HL-60 (cell line): ENCODE measurements at regions not wholly inside any gene's neighbourhood (a gene's known extent, or its start where the extent isn't known, plus 50 kb on each side); places are given as distances from the start of the nearest gene placed in this dataset.

ENCODE experiments used
- DNase-seq, 2 experiments: peaks; one replicate each; pipeline ENCODE4 v3.0.0-alpha.2; 2010 to 2020; ENCODE audit warnings: low read depth in 1 of 2, low spot score in 1 of 2
- H3K27ac ChIP-seq: fragments of 250-450 bp; sonication (Bioruptor Pico); replicated peaks from 2 replicates; pipeline ENCODE4 v1.5.1; 2020; ENCODE audit warnings: mild to moderate bottlenecking, moderate library complexity
- H3K27me3 ChIP-seq: fragments of 250-450 bp; sonication (Bioruptor Pico); 2 replicates; pipeline ENCODE4 v1.5.1; 2021; ENCODE audit warnings: mild to moderate bottlenecking, moderate library complexity; ENCODE audit not compliant: insufficient read depth, poor library complexity, severe bottlenecking
- H3K4me3 ChIP-seq: replicated peaks from 2 replicates; pipeline ENCODE4 v1.5.1; 2011; ENCODE audit warnings: mild to moderate bottlenecking, control low read depth, low read length; ENCODE audit not compliant: insufficient read depth
- CTCF ChIP-seq: IDR thresholded peaks from one replicate; pipeline ENCODE4 v1.5.1; 2011; ENCODE audit warnings: low read length, control low read depth, inconsistent platforms; ENCODE audit not compliant: insufficient read depth
- GABPA ChIP-seq: IDR thresholded peaks from 2 replicates; pipeline ENCODE4 v1.6.1; 2012; ENCODE audit warnings: low read depth
- POLR2AphosphoS5 ChIP-seq: IDR thresholded peaks from 2 replicates; pipeline ENCODE4 v1.6.1; 2012; ENCODE audit warnings: low read depth
- REST ChIP-seq: IDR thresholded peaks from 2 replicates; pipeline ENCODE4 v1.6.1; 2012; ENCODE audit warnings: low read depth; ENCODE audit not compliant: insufficient replicate concordance
- SPI1 ChIP-seq: IDR thresholded peaks from 2 replicates; pipeline ENCODE4 v1.6.1; 2012; ENCODE audit warnings: low read depth, mild to moderate bottlenecking, borderline replicate concordance

GRCh38 chr5:62155988-62156387 lies 150.0 kb upstream of the KIF2A start:
- H3K4me3 ChIP-seq = no peak overlapping the region
- no peak for DNase-seq
- H3K27me3 ChIP-seq = no peaks in the 10 kb centered on the region
- no peak for TF ChIP-seq GABPA
- TF ChIP-seq SPI1 = no peak
- no peak for TF ChIP-seq CTCF
- TF ChIP-seq POLR2AphosphoS5 = no peak
- TF ChIP-seq REST = no peak
- no peak overlapping the region for H3K27ac ChIP-seq

DNA sequence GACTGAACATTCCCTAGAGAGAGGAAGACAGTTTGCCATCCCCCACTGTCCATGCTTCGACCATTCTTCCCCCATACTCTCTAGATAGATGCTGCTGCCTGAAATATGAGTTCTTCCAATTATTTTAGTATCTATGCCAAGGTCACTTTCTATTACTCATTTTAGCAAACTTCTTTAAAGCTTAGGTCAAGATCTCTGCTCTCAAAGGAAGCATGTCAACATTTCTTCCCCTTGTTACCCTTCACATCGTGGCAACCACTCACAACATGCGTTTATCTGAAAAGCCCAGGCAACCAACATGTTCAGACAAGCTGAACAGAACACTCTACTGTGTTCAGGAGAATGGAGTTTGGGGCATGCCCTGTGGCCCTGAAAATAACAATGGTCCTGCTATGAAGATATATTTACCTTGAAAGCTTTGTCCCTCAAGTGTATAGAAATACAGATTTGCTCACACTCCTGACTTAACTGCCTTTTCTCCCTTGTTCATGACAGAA lies 138.4 kb upstream of the KIF2A start:
- no peak for TF ChIP-seq POLR2AphosphoS5
- TF ChIP-seq SPI1 = no peak
- no peak for TF ChIP-seq GABPA
- no peak for TF ChIP-seq REST
- Histone ChIP-seq H3K27ac (no peak overlapping the region), H3K27me3 (no peaks in the 10 kb centered on the region), H3K4me3 (no peak overlapping the region)
- no peak for DNase-seq

DNA sequence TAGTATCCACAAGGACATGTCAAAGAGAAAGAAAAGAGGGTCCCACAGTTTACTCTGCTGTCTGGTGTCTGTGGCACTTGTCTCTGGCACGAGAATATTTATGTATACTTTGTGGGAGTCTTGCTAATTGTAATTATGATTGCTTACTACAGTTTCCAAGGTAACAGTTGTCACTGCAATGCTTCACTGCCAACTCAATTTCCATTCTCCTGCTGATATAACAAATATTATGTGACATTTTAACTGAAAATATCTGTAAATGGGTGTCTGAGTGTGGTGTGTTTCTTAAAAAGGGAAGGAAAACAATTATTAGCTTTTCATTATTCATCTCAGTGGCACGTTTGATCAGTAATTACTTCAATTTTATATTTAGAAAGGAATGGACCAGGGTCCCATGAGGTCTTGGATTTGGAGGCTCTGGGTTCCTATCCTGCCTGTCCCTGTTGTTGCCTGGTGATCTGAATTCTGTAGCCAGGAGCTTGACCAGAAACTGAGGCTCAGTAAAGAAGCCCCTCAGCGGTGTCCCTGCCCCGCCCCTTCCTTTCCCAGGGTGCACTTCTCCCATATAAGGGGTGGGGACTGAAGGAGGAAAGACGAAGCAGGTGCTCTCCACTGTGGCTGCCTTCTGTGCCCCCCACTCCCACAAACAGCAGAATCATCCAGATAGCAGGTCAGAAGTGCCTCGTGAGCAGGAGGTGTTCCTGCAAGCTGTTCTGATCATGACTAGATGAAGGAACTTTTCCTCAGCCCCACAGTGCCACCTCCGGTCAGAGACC lies 137.3 kb upstream of the KIF2A start:
- no peak for DNase-seq
- no peak overlapping the region for H3K4me3 ChIP-seq
- no peak overlapping the region for H3K27ac ChIP-seq
- TF ChIP-seq REST = no peak
- TF ChIP-seq POLR2AphosphoS5 = no peak
- TF ChIP-seq SPI1 = no peak
- no peak for TF ChIP-seq CTCF
- no peak for TF ChIP-seq GABPA
- no peaks in the 10 kb centered on the region for H3K27me3 ChIP-seq
